Chondrocyte (in vitro differentiated cells): ENCODE measurements at regions not wholly inside any gene's neighbourhood (a gene's known extent, or its start where the extent isn't known, plus 50 kb on each side); places are given as distances from the start of the nearest gene placed in this dataset.

ENCODE experiments used
- DNase-seq: peaks from one replicate; pipeline ENCODE4 v3.0.0; 2021; ENCODE audit warnings: mixed read lengths, low spot score
- H3K27ac Mint-ChIP-seq: one replicate; pipeline ENCODE4 v1.8.0; 2021; ENCODE audit warnings: mild to moderate bottlenecking, moderate library complexity, mixed read lengths; ENCODE audit not compliant: unreplicated experiment
- H3K27me3 Mint-ChIP-seq: 2 replicates; pipeline ENCODE4 v1.8.0; 2021; ENCODE audit warnings: low read depth, mixed read lengths
- H3K36me3 Mint-ChIP-seq: 2 replicates; pipeline ENCODE4 v1.8.0; 2021; ENCODE audit warnings: low read depth, mixed read lengths
- H3K4me1 Mint-ChIP-seq: 2 replicates; pipeline ENCODE4 v1.8.0; 2021; ENCODE audit warnings: low read depth, mild to moderate bottlenecking, mixed read lengths
- H3K4me3 Mint-ChIP-seq: one replicate; pipeline ENCODE4 v1.8.0; 2021; ENCODE audit warnings: mild to moderate bottlenecking, moderate library complexity, mixed read lengths; ENCODE audit not compliant: unreplicated experiment
- H3K9me3 Mint-ChIP-seq: 2 replicates; pipeline ENCODE4 v1.8.0; 2021; ENCODE audit warnings: low read depth, mixed read lengths
- TF ChIP-seq, protein P1 (sequence below): fragments of 200-600 bp; sonication (generic); IDR thresholded peaks from 2 replicates; pipeline ENCODE4 v1.5.0; 2021; ENCODE audit warnings: antibody characterized with exemption, mild to moderate bottlenecking, moderate library complexity

DNA sequence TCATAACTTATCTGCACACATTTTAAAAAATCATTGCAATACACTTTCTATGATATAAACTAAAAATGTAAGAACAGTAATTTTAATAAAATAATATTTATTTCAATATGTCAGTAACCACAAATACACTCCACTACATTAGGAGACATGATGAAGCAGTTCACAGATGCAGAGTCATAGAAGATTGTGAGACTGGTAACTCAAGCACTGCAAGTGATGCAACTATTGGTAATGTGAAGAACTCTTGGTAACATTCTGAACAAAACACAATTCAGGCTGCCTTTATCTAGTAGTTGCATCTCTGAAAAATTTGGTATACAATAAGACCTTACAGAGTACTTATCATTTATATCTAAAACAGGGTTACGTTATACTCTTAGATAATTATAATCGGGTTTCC lies 52.6 kb upstream of the LRAT start:
- DNase-seq: no peak
- peaks cover 20% of the 10 kb centered on the region for H3K27me3 Mint-ChIP-seq
- H3K4me3 Mint-ChIP-seq: no peak overlapping the region
- H3K4me1 Mint-ChIP-seq: no peaks in the 10 kb centered on the region
- no peak overlapping the region for H3K27ac Mint-ChIP-seq
- H3K36me3 Mint-ChIP-seq: no peaks in the 10 kb centered on the region
- TF ChIP-seq, protein P1, sequence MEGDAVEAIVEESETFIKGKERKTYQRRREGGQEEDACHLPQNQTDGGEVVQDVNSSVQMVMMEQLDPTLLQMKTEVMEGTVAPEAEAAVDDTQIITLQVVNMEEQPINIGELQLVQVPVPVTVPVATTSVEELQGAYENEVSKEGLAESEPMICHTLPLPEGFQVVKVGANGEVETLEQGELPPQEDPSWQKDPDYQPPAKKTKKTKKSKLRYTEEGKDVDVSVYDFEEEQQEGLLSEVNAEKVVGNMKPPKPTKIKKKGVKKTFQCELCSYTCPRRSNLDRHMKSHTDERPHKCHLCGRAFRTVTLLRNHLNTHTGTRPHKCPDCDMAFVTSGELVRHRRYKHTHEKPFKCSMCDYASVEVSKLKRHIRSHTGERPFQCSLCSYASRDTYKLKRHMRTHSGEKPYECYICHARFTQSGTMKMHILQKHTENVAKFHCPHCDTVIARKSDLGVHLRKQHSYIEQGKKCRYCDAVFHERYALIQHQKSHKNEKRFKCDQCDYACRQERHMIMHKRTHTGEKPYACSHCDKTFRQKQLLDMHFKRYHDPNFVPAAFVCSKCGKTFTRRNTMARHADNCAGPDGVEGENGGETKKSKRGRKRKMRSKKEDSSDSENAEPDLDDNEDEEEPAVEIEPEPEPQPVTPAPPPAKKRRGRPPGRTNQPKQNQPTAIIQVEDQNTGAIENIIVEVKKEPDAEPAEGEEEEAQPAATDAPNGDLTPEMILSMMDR: no peak
- H3K9me3 Mint-ChIP-seq: no peaks in the 10 kb centered on the region

DNA sequence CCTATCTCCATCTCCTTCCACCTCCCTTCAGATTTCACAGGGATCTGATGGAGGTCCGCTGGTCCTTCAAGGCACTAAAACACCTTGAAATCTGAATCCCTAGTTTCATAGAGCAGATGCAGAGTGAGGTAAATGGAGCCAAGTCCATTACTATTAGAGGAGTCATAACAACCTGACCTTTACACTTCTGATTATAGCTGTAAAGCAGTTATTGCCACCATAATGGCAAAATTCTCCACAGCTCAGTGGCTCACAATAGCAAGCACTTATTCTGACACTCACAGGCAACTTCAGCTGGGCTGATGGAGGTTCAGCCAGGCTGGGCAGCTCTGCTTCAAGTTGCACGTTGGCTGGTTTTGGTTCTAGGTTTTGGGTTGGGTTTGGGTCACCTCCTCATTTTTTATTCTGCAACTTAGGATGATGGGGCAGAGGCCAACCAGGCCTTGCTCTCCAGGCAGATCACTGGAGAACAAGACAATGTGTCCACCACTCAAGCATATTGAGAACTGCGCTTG lies 51.4 kb upstream of the LRAT start:
- H3K27me3 Mint-ChIP-seq: peaks cover 30% of the 10 kb centered on the region
- no peaks in the 10 kb centered on the region for H3K36me3 Mint-ChIP-seq
- H3K27ac Mint-ChIP-seq: no peak overlapping the region
- DNase-seq: no peak
- H3K4me1 Mint-ChIP-seq: no peaks in the 10 kb centered on the region
- TF ChIP-seq, protein P1: no peak
- no peaks in the 10 kb centered on the region for H3K9me3 Mint-ChIP-seq
- H3K4me3 Mint-ChIP-seq: no peak overlapping the region
